Neural cell (in vitro differentiated cells): ENCODE measurements at regions not wholly inside any gene's neighbourhood (a gene's known extent, or its start where the extent isn't known, plus 50 kb on each side); places are given as distances from the start of the nearest gene placed in this dataset.

Experiments used
- EP300 ChIP-seq: fragments of 450-650 bp; conservative IDR thresholded peaks from 2 replicates; pipeline ENCODE4 v1.6.1; 2014; ENCODE audit warnings: antibody characterized with exemption, mild to moderate bottlenecking, moderate library complexity; ENCODE audit not compliant: poor library complexity, severe bottlenecking
- EZH2 ChIP-seq: fragments of 200-600, 300-800 bp; shearing (Covaris generic), sonication (generic); IDR thresholded peaks from 2 replicates; pipeline ENCODE4 v1.6.1; 2014; ENCODE audit warnings: antibody characterized with exemption, low read length, borderline replicate concordance, mild to moderate bottlenecking; ENCODE audit not compliant: insufficient read depth, poor library complexity, severe bottlenecking
- POLR2AphosphoS5 ChIP-seq: IDR thresholded peaks from 2 replicates; pipeline ENCODE4 v1.6.1; 2012
- RAD21 ChIP-seq: fragments of 450-650 bp; conservative IDR thresholded peaks from 2 replicates; pipeline ENCODE4 v1.6.1; 2014; ENCODE audit warnings: antibody characterized with exemption, mild to moderate bottlenecking, moderate library complexity
- REST ChIP-seq: IDR thresholded peaks from 2 replicates; pipeline ENCODE4 v1.6.1; 2012; ENCODE audit warnings: borderline replicate concordance
- TAF1 ChIP-seq: IDR thresholded peaks from 2 replicates; pipeline ENCODE4 v1.6.1; 2012; ENCODE audit warnings: low read depth
- TF ChIP-seq, protein P1 (sequence below): fragments of 450-650 bp; IDR thresholded peaks from 2 replicates; pipeline ENCODE4 v1.5.1; 2014; ENCODE audit warnings: antibody characterized with exemption, mild to moderate bottlenecking, moderate library complexity; ENCODE audit not compliant: poor library complexity, severe bottlenecking

DNA sequence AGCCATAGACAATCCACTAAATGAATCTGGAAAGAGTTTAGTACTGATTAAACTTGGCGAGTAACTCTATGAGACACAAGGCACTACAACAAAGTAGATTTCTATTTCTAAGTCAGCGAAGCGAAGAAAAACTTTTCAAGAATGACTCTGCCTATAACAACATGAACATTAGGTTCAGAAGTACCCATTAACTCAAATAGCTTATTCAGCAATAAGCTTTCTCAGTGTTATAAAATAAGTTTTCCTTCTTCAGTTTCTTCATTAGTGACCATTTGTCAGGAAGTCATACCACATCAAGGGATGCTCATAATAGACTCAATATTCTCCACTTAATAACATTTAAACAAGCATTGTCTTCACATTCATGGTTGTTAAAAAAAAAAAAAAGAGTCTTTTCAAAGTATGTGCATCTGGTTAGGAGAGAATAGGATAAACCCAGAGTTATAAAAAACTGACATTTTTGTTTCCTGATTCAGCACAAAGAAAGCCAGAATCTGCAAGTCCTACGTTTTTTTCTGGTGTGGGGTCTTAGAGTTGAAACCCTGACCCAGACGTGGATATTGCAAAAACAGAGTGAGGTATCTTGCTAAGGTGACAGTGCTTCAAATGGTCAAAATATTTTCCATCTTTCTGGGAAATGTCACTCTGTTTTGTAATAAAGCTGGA is 148.2 kb upstream of the PREP start:
- TF ChIP-seq, protein P1, sequence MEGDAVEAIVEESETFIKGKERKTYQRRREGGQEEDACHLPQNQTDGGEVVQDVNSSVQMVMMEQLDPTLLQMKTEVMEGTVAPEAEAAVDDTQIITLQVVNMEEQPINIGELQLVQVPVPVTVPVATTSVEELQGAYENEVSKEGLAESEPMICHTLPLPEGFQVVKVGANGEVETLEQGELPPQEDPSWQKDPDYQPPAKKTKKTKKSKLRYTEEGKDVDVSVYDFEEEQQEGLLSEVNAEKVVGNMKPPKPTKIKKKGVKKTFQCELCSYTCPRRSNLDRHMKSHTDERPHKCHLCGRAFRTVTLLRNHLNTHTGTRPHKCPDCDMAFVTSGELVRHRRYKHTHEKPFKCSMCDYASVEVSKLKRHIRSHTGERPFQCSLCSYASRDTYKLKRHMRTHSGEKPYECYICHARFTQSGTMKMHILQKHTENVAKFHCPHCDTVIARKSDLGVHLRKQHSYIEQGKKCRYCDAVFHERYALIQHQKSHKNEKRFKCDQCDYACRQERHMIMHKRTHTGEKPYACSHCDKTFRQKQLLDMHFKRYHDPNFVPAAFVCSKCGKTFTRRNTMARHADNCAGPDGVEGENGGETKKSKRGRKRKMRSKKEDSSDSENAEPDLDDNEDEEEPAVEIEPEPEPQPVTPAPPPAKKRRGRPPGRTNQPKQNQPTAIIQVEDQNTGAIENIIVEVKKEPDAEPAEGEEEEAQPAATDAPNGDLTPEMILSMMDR: no peak
- TF ChIP-seq EZH2 (no peak), EP300 (no peak), TAF1 (no peak), RAD21 (no peak), POLR2AphosphoS5 (no peak), REST (no peak)
